ENCODE measurements at regions not wholly inside any gene's neighbourhood (a gene's known extent, or its start where the extent isn't known, plus 50 kb on each side); places are given as distances from the start of the nearest gene placed in this dataset.

DNA sequence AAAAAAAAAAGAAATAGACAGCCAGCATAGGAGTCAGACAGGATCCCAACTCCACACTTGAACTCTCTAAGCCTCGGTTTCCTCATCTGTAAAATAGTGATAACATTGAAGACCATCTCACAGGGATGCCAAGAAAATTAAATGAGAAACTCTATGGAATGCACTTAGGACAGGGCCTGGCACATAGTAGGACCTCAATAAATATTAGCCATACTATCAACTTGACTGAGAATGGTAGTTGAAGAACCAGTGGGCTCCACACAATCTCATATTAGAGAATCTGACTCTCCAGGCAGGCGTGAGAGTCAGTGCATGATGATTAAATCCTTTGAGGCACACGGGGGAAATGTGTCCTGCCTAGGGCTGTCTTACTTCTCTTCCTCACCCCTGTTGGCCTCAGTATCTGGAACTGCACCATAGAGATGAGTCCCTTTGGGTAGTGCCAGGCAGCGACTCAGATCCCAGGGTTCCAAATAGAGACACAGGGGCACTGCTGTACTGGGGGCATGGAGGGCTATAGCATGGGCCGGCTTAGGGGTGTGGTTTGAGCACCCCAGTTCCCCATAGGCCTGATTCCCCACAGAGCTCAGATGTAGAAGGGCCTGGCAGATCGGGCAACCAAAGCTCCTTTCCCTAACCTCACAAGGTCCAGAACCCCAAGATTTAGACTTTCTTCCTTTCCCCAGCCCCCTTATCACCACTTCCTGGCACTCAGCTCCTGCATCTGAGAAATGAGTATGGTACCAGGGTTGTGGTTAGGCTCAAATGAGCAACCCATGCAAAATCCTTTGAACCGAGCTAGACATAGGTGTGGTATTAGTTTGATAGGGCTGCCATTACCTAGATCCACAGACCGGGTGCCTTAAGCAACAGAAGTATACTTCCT is 51.3 kb upstream of the CAB39 start:
- TF ChIP-seq CTCF (IDR thresholded peaks at IDR 0.05; ENCODE audit: low read depth, low read length): no peak
- no peak for DNase-seq (ENCODE audit: extremely low read depth, low read depth)

Measured in AG09319 (cell line).